NCI-H2171 (cell line): ENCODE measurements at regions not wholly inside any gene's neighbourhood (a gene's known extent, or its start where the extent isn't known, plus 50 kb on each side); places are given as distances from the start of the nearest gene placed in this dataset.

Experiments used
- DNase-seq: peaks from one replicate; lab custom pipeline; 2025; lab: John Stamatoyannopoulos, UW

DNA sequence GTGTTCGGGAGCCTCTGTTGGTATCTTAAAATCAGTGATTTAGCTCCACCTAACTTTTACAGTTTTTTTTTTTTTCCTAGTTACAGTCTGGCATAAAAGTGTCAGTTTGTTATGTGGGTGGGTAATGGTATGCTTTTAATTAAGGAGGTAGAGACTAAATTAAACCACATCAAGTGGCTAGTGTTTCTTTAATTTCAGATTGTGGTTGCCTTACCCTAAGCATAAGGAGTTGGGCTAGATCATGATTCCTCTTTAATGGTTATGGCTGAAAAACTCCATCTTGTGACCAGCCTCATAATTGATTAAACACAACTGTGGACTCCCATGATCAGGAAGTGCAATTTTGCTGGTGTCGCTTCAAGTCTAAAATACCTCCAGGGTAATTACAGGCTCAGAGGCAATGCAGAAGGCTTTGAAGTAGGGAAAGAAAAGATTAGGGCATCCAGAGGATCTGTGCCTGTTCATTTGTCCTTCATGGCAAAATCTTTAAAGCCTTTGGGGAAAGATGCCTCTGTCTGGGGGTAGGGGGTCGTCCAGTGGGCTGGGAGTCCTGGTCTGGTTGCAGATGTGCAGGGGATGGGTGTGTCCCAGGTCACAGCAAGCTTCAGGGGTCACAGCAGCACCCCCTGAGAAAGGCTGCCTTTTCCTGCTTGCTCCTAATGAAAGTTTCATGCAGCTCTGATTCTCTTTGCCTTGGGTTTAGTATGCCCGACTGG is 579.2 kb downstream of the BCL11A start:
- no peak for DNase-seq

DNA sequence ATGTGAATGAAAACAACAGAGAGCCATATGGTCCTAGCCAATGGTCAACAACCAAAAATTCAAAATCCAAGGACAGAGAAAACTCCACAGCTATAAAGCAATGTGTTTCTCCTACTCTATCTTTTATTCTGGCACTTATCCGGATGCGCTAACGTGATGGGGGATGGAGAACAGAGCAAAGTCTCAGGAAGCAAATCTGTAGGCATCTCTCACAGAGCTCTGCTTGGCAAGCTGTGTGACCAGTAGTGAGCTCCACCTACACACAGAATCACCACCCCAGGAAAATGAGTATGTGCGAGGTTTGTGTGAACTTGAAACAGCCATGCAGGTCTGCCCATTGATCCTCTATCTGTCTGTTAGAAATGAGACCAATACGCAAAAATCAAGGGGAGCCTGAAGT is 584.3 kb downstream of the BCL11A start:
- DNase-seq, result no peak

DNA sequence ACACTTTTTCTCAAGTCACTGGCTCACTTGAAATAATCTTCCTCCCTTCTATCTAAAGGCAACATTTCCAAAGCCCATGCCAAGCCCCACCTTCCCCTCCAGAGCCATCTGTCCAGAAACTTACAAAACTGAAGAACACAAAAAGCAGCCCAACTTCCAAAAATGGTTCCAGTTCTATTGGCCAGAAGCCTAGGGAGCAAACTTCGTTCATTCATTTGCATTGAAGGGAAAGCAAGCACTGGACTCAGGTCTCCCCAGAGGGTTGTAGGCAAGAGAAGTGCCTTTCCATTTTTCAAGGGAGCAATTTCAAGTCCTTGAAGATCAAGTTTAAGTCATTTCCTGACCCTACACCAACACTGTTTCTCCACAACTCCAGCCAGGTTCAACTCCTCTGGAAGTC is 585.0 kb downstream of the BCL11A start:
- no peak for DNase-seq

DNA sequence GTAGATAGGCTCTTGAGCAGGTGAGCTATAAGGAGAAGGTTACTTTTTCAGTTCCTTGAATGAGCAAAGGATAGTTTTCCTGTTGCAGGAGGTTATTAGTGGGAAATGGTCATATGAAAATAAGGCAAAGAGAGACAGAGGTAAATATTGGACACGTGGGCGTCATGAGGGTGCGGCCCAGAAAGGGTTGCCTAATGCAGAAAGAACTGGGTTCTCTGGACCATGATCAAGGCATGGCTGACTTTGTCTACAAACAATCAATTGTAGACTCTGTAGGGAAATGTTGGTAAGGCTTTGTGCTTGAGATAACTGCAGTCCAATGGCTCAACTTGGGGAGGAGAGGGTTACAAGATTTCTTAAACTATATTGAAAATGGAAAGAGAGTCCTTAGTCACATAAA is 585.8 kb downstream of the BCL11A start:
- DNase-seq, result no peak

DNA sequence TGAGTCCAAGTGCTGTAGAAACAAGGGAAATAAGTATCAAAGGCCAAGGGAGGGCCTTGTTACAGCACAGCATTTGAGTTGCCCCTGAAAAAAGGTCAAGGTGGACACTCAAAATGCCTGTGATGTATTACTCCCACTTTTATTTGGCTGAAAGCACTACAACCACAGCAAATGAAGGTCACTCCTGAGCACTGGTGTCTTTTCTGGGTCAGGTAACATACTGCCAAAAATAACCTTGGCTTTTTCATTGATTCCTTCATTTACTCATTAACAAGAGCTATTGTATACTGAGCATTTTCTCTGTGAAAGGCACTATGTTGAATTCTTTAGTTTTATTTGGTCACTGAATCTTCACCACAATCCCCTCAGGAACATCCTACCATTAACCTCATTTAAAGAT is 590.3 kb downstream of the BCL11A start:
- no peak for DNase-seq

DNA sequence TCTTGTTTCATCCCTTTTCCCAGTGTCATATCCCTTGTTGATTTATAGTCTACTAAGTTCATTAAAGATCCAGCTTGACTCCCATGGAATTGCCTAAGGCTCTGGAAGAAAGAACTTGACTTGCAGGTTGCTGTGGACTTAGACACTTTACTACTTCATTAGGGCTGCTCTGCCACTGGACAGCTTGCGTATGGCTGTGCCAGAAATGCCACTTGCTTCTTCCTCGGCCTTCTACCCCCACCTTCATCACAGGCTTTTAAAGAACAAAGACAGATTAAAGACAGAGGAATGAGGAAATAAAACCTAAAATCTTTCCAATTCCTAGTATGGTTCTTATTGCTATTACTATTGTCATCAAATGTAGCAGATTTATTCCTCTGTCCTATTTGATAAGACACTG is 591.7 kb downstream of the BCL11A start:
- DNase-seq, result no peak

DNA sequence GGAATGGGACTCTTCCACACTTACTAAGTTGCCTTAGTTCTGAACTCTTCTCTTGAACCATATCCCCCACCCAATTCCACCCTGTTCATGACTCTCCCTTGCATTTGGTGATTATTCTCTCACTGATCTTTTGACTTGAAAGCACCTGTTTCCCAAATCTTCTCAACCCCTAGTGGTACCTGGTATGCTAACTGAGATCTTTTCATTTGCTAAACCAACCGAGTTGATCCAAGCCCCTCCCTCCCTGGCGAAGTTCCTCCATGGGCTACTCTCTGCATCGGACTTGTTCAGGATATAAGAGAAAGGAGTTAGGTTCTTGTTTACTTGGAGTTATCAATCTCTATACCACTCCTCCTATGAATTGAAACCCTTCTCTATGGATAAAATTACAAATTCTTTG is 593.5 kb downstream of the BCL11A start:
- DNase-seq, result no peak

DNA sequence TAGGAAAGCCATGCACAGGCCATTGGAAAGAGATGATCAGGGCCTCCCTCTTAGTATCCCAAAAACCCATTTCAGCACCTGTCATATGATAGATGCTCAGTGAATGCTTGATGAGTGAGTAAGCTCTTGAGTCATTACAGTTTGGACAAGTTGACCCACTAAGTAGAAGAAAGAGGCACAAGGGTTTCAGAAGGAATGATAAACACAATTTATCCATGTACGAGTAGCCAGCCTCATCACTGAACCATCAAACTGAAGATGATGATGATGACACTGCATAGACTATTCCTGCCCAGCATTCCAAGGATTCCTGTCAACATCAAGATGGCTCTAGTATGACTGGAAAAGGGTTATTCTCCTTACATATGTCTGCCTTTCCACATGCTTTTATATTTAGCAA is 596.0 kb downstream of the BCL11A start:
- DNase-seq, result no peak

DNA sequence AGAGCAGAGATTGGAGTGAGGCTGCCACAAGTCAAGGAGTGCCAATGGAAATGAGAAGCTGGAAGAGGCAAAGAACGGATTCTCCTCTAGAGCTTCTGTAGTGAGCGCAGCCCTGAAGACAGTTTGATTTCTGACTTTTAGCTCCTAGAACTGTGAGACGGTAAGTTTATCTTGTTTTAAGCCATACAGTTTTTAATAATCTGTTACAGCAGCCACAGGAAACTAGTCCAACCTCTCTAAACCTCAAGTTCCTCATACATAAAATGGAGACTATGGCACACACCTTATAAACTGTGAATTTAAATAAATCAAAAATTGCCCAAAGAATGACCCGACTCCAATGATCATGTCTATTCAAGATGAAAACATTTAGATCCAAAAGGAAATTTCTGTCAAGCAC is 596.5 kb downstream of the BCL11A start:
- DNase-seq, result no peak

DNA sequence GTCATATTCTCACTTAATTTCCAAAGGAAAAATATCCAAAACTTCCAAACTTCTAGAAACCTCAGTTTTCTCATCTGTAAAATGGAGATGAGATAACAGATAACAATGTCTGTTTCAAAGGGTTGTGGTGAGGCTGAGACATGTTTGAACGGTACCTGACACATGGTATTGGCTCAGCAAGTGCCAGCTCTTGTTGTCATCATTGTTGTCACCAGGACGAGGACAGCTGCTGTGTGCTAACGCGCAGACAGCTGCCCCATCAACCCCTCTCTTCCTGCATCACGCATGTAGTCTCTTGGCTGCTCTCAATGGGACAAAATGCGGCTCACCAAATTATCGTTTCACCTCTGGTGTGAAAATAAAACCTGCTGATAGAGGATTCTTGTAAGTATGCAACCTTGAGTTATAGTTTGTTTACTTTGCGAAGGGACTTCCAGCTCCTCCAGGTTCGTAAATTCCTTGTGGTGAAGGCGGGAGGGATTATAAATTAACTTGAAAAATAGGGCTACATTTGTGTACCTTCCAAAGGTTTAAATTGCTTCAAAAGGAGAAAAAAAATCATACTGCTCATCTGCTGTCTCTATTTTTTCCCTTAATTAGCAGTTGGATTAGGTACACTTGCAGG is 605.4 kb downstream of the BCL11A start:
- DNase-seq, result no peak

DNA sequence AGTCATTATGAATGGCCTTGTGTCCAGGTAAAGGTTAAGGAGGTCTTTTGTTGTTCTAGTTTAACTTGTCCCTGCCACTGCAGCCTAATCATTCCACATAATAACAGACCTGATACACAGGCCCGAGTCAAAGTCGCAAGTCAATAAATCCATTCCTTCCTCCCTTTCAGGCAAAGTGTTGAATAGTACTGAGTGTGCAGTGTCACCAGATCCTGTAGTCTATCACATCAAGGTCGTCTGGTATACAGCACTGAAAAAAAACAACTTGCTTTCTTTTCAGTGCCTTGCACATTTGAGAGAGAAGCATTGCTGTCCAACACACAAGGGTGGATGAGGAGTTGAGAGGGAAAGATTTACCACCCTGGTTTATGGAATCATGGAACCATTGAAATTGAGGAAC is 606.2 kb downstream of the BCL11A start:
- no peak for DNase-seq

DNA sequence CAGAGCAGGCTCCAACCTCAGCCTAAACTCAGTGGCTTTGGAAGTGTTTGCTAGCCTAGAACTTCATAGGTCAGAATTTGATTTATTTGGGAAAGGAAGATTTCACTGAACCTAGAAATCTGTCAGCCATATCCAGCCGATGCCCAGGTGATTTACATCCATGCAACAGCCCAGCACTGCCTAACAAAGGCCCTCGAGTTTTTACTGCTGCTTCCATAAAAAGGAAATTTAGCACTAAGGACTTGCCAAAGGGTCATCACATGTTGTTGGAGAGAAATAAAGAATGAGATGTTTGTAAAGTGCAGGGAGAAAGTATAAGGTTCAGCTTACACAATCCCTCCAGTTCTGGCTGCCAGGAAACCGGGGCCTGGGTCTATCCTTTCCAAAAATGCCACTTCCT is 614.2 kb downstream of the BCL11A start:
- DNase-seq, result no peak

DNA sequence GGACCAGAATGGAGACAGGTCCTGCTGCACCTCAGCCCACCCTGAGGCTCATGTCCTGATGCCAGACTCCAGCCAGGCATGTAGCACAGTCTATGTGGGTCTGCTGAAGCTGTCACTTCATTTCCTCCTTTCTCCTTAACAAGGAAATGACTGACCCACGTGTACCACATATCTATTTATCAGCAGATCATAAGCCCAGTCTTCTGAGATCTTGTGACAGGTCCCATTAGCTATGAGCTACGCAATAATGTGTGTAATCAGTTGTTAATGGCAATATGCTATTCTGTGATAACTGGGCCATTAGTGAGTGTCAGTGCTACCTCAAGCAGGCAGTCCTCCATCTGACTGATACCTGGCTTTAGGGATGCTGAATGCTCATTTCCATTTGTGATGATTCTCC is 615.3 kb downstream of the BCL11A start:
- DNase-seq, result no peak

DNA sequence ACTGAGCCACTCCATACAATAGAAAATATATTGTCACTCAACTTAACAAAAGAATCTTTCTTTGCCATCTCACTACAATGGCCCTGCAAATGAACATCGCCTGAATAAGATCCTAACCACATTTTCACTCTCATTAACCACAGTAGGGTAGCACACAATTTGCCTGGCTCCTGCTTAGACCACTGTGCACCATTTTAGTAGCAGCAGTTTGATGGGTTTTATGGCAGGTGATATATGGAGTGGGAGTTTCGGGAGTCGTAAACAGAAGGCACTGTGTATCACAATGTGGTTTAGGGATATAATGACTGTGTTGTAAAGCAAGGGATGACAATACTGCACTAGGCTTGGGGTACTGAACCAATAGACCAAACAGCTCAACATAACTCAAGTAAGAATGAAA is 617.4 kb downstream of the BCL11A start:
- DNase-seq, result no peak

DNA sequence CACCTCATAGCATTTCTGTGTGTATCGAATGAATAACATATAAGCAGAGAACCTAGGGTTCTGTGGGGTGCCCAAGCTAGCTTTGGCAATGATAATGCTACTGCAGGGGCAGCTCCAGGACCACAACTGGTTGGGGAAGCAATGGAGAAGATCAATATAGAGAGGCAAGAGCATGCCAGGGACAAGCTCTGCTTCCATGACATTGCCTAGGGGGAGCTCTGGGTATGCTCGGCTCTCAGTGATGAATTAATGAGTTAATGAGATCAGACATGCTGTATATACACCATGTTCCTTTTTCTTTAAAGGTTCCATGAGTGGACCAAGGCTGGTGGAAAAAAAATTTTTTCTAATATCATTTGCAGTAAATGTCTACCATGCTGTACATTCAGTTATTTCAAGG is 618.4 kb downstream of the BCL11A start:
- no peak for DNase-seq

DNA sequence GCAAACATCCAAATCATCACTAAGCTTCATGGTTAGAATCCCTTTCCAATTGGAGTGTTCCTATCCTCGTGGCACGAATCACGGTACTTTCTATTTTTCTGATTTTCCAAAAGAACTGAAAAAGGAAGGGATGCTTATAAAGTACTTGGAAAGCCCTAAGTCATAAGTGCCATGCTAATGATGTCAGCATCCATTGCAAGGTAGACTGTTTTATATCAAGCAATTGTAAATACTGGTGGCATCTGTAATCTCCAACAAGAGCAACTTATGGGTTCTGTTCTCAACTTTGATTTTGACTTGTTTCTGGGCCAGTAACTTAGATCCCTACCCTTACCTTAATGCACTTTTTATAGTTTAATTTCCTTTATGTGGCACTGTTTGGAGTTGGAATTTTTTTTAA is 619.5 kb downstream of the BCL11A start:
- DNase-seq, result no peak

DNA sequence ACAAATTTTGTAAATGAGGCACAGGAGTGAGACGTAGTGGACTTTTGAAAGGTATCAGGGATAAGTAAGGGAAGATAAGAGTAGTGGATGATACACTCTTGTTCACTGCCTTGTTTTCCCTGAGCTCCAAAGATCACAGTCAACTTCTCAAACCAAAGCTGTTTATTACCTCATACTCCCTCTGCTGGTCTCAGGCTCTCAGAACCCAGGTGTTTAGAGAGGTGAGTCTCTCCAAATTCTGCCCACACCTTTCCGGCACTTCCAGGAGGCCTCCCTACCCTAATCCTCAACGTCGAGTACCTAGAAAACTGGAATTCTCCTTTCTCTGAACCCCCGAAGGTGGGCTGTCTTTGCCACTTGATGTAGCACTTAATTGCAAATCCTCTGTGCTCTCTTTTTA is 621.1 kb downstream of the BCL11A start:
- DNase-seq, result no peak

DNA sequence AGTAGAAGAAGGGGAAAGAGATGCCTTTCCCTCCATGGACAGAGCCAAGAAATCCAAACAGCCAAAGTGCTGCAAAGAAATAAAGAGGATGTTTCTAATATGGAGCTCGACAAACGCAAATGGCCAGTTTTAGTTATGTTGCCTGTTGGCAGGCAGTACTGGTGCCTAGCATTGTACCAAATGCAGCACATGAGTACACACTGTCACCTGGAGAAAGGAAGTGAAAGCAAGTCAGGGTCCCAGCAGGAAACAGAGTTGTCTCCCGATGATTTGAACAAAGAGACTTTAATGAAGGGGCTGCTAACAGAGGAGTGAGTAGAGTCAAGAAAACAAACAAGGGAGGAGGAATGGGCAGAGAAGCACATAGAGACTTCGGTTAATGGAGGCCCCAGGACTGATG is 623.0 kb downstream of the BCL11A start:
- no peak for DNase-seq

DNA sequence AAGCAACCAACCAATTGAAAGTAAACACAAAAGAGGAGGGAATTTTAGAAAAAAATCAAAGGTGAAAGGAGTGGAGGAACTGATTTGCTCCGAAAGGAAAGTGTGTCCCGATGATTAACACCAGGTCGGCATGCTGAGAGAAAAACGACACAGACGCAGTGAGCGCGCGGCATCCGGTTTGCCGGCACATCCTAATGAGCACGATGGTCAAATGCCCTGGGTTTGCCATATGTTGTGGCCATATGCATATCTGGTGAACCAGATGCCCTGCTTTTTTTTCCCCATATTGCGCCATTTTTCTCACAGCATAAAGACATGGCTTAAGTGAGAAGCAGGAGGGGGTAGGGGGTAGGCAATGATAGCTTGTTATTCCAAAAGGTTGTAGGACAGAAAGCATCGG is 626.7 kb downstream of the BCL11A start:
- peak; percentile 75 for DNase-seq

DNA sequence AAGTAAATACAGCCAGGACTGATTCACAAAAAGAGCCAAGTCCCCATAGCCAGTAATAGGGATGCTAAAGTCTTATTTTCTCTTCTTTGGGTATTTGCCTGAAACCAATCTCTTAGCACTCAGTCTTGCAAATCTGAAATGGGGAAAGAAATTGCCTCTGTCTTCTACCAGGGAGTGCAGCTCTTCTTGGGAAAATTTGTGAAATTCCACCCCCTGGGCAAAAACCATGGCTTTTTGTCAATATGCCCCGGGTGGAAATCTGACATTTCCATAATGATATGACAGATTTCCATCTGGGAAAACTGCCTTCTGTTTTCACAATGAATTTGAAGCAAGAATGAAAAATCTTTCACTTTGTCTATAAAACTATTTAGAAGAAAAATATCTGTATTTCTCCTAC is 628.1 kb downstream of the BCL11A start:
- DNase-seq, result no peak

DNA sequence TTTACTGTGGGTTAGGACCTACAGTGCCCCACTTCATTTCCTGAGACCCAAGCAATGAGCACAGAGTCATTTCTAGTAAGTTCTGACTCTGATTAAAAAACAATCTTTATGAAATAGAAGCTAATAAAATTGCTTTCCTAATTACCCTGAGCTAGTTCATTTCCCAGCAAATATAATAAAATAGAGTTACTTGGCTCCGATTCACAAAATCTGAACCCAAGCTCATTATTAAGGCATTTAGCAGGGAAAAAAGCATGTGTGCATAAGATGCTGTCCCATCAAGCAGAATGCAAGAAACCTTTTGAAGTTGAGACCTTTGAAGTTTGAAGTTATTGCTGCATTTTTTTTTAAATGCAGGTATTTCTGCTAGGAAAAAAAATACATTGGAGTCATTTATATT is 629.1 kb downstream of the BCL11A start:
- no peak for DNase-seq

DNA sequence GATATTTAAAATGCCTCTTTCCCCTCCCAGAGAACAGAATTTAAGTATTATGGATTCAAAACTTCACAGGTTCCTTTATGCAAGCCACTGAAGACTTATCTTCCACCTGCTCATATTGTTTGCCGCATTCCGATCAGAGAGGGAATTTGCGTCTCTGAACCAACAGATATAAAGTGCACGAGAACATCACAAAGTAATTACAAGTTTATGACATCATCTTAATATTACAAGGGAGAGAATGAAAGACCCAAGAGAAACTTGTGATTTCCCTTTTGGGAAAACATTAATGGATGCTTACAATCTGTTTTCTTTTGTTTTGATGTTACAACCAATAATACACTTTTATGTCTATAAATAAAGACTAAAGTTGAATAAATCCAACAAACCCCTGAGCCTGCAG is 631.0 kb downstream of the BCL11A start:
- no peak for DNase-seq

DNA sequence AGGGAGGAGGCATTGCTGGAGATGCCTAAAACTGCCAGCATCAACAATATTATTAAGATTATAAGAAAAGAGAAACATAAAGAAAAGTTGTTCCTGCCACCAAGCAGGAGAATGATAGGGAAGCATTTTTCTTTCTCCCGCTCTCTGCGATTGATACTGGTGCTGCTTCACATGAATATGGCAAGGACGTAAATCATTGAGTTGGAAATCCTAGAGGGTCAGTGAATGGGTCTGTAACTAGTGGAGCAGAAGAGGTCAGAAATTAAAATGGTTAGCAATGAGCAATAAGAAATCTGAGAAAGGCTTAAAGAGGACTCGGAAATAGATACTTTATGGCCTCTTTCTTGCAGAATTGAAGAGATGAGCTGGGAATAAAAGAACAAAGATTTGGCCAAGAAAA is 631.7 kb downstream of the BCL11A start:
- DNase-seq, result no peak

DNA sequence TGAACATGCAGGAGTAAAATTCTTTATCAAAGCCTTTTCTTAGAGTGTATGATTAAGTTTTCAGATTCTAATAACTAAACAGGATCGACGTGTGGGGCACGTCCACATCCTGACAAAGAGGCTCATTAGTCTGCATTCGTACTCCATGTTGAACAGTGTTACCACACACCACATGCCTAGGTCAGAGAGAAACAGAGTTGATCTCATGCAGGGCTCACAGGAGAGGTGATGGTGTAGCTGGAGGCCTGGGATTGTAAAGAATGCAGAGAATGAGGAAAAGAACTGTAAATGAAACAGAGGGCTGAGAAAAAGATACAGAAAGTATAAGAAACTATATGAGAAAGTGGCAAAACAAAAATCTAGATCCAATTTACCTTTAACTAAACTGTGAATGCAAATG is 632.5 kb downstream of the BCL11A start:
- no peak for DNase-seq
